ENCODE measurements at regions not wholly inside any gene's neighbourhood (a gene's known extent, or its start where the extent isn't known, plus 50 kb on each side); places are given as distances from the start of the nearest gene placed in this dataset.

- TF ChIP-seq EZH2 (IDR thresholded peaks at IDR 0.05; ENCODE audit: insufficient read depth, poor library complexity, severe bottlenecking), result no peak
- TF ChIP-seq EZH2phosphoT487 (IDR thresholded peaks at IDR 0.05; ENCODE audit: insufficient read depth, low read depth), result no peak
Measured at GRCh38 chr6:54060286-54060685, 51.0 kb upstream of the MLIP start.
